Activated CD8-positive, alpha-beta T cell treated with anti-CD3 and anti-CD28 coated beads, Interleukin-2, amount 10 ng/mL, durations not matched to agents 7 days and 5 days (primary cell): ENCODE measurements at regions not wholly inside any gene's neighbourhood (a gene's known extent, or its start where the extent isn't known, plus 50 kb on each side); places are given as distances from the start of the nearest gene placed in this dataset.
"Not testable (repeated sequence)": the region's sequence is repeated elsewhere in the genome, so short reads cannot be mapped to it uniquely, and the experiment has no call there.

Experiments used
- ATAC-seq: fragments of 150-1000 bp; cut with Tn5 transposase; one replicate; pipeline ENCODE4 v1.10.0; 2021; ENCODE audit warnings: moderate library complexity
- CTCF ChIA-PET: fragments of 350-600 bp; sonication (Branson Sonifier 250); formaldehyde crosslinking; loops from one replicate; lab custom pipeline; 2021; ENCODE audit warnings: antibody characterized with exemption; lab: Charles Lee
- POLR2A ChIA-PET: fragments of 350-600 bp; sonication (Branson Sonifier 250); formaldehyde crosslinking; loops from one replicate; lab custom pipeline; 2021; ENCODE audit warnings: antibody characterized with exemption; lab: Charles Lee
- DNase-seq: peaks from one replicate; pipeline ENCODE4 v3.0.0-alpha.2; 2020
- H3K27ac Mint-ChIP-seq: one replicate; pipeline ENCODE4 v1.8.0; 2021; ENCODE audit warnings: mild to moderate bottlenecking, mixed read lengths
- H3K27me3 Mint-ChIP-seq: one replicate; pipeline ENCODE4 v1.8.0; 2021; ENCODE audit warnings: low read depth, mixed read lengths
- H3K36me3 Mint-ChIP-seq: one replicate; pipeline ENCODE4 v1.8.0; 2021; ENCODE audit warnings: low read depth, mixed read lengths
- H3K4me1 Mint-ChIP-seq: one replicate; pipeline ENCODE4 v1.8.0; 2021; ENCODE audit warnings: low read depth, mixed read lengths
- H3K4me3 Mint-ChIP-seq: one replicate; pipeline ENCODE4 v1.8.0; 2021; ENCODE audit warnings: mild to moderate bottlenecking, mixed read lengths
- H3K9me3 Mint-ChIP-seq: one replicate; pipeline ENCODE4 v1.8.0; 2022; ENCODE audit warnings: mixed read lengths; ENCODE audit not compliant: insufficient read depth

DNA sequence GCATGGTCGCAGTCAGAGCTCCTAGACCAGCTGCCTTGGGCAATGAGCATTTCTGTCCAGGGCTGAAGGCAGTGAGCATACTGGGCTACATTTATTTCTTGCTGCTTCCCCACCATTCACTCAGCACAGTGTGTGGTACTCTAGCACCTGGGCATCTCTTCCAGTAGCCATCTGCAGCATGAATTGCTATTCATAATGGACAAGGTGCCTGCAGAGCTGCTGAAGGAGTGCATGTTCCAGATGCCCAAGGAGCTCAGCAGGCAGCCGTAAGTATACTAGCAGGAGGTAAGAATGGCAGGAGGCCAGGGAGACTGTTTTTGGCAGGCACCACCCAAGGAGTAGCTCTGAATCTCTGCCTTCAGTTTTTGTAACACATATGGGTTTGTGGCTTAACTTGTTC lies 110.4 kb upstream of the RXFP1 start:
- CTCF ChIA-PET: no interaction called here
- POLR2A ChIA-PET: no interaction called here
- Mint-ChIP-seq H3K4me3 (no peak overlapping the region), H3K27ac (no peak overlapping the region), H3K4me1 (no peaks in the 10 kb centered on the region), H3K27me3 (no peaks in the 10 kb centered on the region), H3K36me3 (no peaks in the 10 kb centered on the region), H3K9me3 (no peaks in the 10 kb centered on the region)
- no peak for ATAC-seq
- DNase-seq: no peak

DNA sequence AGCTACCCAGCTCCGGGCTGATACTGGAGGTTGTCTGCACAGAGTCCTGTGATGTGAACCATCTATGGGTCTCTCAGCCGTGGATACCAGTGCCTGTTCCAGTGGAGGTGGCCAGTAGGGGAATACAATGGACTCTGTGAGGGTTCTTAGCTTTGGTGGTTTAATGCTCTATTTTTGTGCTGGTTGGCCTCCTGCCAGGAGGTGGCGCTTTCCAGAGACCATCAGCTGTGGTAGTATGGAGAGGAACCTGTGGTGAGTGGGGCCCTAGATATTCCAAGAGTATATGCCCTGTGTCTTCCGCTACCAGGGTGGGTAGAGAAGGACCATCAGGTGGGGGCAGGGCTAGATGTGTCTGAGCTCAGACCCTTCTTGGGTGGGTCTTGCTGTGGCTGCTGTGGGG lies 103.0 kb upstream of the RXFP1 start:
- POLR2A ChIA-PET, H3K36me3 Mint-ChIP-seq, H3K27ac Mint-ChIP-seq, H3K27me3 Mint-ChIP-seq, H3K9me3 Mint-ChIP-seq, CTCF ChIA-PET, ATAC-seq, H3K4me3 Mint-ChIP-seq, H3K4me1 Mint-ChIP-seq, DNase-seq: not testable (repeated sequence)

DNA sequence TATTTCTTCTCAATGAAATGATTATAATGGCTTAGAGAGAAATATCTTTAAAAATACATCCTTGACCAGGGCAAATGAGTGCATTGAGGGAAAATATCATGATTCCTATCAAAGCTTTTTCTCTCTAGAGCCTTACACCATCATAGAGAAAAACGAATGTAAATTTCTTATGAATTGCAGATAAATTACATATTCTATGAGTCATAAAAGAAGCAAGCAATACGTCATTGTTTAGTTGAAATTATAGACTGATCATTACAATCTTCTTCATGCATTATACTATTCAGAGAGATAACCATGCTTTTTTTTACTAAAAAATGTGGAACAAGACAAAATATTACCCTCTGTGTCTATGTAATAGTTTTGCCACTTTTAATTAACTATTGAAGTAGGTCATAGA lies 100.9 kb upstream of the RXFP1 start:
- no peaks in the 10 kb centered on the region for H3K4me1 Mint-ChIP-seq
- ATAC-seq: no peak
- H3K27me3 Mint-ChIP-seq: no peaks in the 10 kb centered on the region
- H3K9me3 Mint-ChIP-seq: no peaks in the 10 kb centered on the region
- H3K27ac Mint-ChIP-seq: no peak overlapping the region
- ChIA-PET CTCF (no interaction called here), POLR2A (no interaction called here)
- no peaks in the 10 kb centered on the region for H3K36me3 Mint-ChIP-seq
- no peak overlapping the region for H3K4me3 Mint-ChIP-seq
- no peak for DNase-seq

GRCh38 chr4:158422546-158422945 lies 99.1 kb upstream of the RXFP1 start:
- Mint-ChIP-seq H3K27ac (no peak overlapping the region), H3K27me3 (no peaks in the 10 kb centered on the region), H3K9me3 (no peaks in the 10 kb centered on the region), H3K4me1 (no peaks in the 10 kb centered on the region), H3K36me3 (no peaks in the 10 kb centered on the region), H3K4me3 (no peak overlapping the region)
- CTCF ChIA-PET: interaction anchor here (1.2 kb wide), 1 partner anchor 167 kb away, joined by 3 read pairs; no protein-coding TSS in a partner anchor
- POLR2A ChIA-PET: no interaction called here
- DNase-seq (no peak), ATAC-seq (no peak)

GRCh38 chr4:158428242-158428641 lies 93.4 kb upstream of the RXFP1 start:
- Mint-ChIP-seq H3K36me3 (no peaks in the 10 kb centered on the region), H3K27ac (no peak overlapping the region), H3K4me1 (no peaks in the 10 kb centered on the region), H3K4me3 (no peak overlapping the region), H3K9me3 (no peaks in the 10 kb centered on the region), H3K27me3 (no peaks in the 10 kb centered on the region)
- POLR2A ChIA-PET: no interaction called here
- no peak for DNase-seq
- no peak for ATAC-seq
- CTCF ChIA-PET: no interaction called here

- CTCF ChIA-PET: no interaction called here
- POLR2A ChIA-PET: no interaction called here
- no peak overlapping the region for H3K27ac Mint-ChIP-seq
These were observed 78.9 kb upstream of the RXFP1 start for GRCh38 chr4:158442736-158443135.

DNA sequence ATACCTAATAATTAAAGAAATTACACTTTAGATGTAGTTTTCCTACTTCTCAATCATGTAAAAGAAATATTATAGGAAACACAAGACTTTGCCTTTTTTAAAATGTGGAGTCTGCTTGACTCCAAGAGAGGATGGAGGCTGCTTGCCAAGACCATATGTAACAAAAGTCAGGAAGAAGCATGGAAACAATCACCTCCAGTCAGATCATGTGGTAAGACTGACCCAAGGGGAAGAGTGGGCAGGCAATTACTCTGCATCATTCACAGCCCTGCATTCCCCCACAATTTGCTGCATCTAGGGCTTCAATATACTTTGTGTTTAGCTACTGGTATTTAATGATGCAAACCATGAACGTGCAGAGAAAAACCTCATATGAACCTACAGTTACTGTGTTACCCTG lies 78.0 kb upstream of the RXFP1 start:
- no peaks in the 10 kb centered on the region for H3K36me3 Mint-ChIP-seq
- H3K27ac Mint-ChIP-seq: no peak overlapping the region
- no peaks in the 10 kb centered on the region for H3K9me3 Mint-ChIP-seq
- H3K27me3 Mint-ChIP-seq: no peaks in the 10 kb centered on the region
- ChIA-PET CTCF (no interaction called here), POLR2A (no interaction called here)
- ATAC-seq: no peak
- no peak for DNase-seq
- H3K4me1 Mint-ChIP-seq: no peaks in the 10 kb centered on the region
- H3K4me3 Mint-ChIP-seq: no peak overlapping the region

More at GRCh38 chr4:158442736-158443135, 78.9 kb upstream of the RXFP1 start:
- no peaks in the 10 kb centered on the region for H3K36me3 Mint-ChIP-seq
- no peaks in the 10 kb centered on the region for H3K4me1 Mint-ChIP-seq
- DNase-seq (no peak), ATAC-seq (no peak)
- H3K9me3 Mint-ChIP-seq: no peaks in the 10 kb centered on the region
- no peaks in the 10 kb centered on the region for H3K27me3 Mint-ChIP-seq
- H3K4me3 Mint-ChIP-seq: no peak overlapping the region

GRCh38 chr4:158444621-158445020 lies 77.1 kb upstream of the RXFP1 start:
- no peaks in the 10 kb centered on the region for H3K9me3 Mint-ChIP-seq
- no peaks in the 10 kb centered on the region for H3K27me3 Mint-ChIP-seq
- no peak overlapping the region for H3K4me3 Mint-ChIP-seq
- no peaks in the 10 kb centered on the region for H3K36me3 Mint-ChIP-seq
- CTCF ChIA-PET: no interaction called here
- H3K27ac Mint-ChIP-seq: no peak overlapping the region
- POLR2A ChIA-PET: no interaction called here
- DNase-seq (no peak), ATAC-seq (no peak)
- H3K4me1 Mint-ChIP-seq: no peaks in the 10 kb centered on the region

DNA sequence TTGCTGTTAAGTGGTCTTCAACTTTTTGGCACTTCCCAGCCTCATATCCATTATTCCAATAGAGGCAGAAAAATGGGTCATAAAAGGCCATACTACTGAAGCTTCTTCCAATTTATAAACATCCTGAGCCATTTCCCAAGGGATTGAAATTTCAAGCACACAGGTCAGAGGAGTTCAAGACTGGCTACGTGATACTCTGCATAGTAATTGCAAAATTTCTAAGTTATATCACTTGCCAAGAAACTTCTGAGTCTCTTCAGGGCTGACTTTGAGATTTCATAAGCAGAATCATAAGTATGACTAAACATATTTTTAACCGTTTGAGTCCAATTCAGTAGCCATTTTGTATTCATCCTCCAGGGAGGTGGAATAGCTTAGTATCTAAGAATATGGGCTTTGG lies 75.6 kb upstream of the RXFP1 start:
- ATAC-seq: no peak
- ChIA-PET POLR2A (no interaction called here), CTCF (no interaction called here)
- H3K36me3 Mint-ChIP-seq: no peaks in the 10 kb centered on the region
- no peak overlapping the region for H3K4me3 Mint-ChIP-seq
- no peak for DNase-seq
- H3K4me1 Mint-ChIP-seq: no peaks in the 10 kb centered on the region
- no peak overlapping the region for H3K27ac Mint-ChIP-seq
- H3K9me3 Mint-ChIP-seq: no peaks in the 10 kb centered on the region
- H3K27me3 Mint-ChIP-seq: no peaks in the 10 kb centered on the region

- no peak overlapping the region for H3K27ac Mint-ChIP-seq
- POLR2A ChIA-PET: no interaction called here
- H3K27me3 Mint-ChIP-seq: no peaks in the 10 kb centered on the region
- H3K4me3 Mint-ChIP-seq: no peak overlapping the region
- DNase-seq (no peak), ATAC-seq (no peak)
- CTCF ChIA-PET: no interaction called here
- peaks cover 4% of the 10 kb centered on the region for H3K9me3 Mint-ChIP-seq
- H3K36me3 Mint-ChIP-seq: no peaks in the 10 kb centered on the region
- no peaks in the 10 kb centered on the region for H3K4me1 Mint-ChIP-seq
These were observed 70.9 kb upstream of the RXFP1 start for GRCh38 chr4:158450741-158451140.

DNA sequence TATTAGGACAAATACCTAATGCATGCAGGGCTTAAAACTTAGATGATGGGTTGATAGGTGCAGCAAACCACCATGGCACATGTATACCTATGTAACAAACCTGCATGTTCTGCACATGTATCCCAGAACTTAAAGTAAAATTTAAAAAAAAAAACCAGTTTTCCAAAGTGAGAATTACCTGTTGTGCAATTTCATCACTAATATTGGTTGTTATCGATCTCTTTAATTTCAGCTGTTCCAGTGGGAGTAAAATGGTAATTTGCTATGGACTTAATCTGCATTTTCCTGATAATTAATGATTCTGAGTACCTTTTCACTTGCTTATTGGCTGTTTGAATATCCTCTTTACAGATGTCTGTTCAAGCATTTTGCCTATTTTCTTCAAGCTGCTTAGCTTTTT lies 69.6 kb upstream of the RXFP1 start:
- H3K36me3 Mint-ChIP-seq, POLR2A ChIA-PET, H3K4me3 Mint-ChIP-seq, DNase-seq, H3K9me3 Mint-ChIP-seq, H3K4me1 Mint-ChIP-seq, H3K27ac Mint-ChIP-seq, H3K27me3 Mint-ChIP-seq, CTCF ChIA-PET, ATAC-seq: not testable (repeated sequence)

DNA sequence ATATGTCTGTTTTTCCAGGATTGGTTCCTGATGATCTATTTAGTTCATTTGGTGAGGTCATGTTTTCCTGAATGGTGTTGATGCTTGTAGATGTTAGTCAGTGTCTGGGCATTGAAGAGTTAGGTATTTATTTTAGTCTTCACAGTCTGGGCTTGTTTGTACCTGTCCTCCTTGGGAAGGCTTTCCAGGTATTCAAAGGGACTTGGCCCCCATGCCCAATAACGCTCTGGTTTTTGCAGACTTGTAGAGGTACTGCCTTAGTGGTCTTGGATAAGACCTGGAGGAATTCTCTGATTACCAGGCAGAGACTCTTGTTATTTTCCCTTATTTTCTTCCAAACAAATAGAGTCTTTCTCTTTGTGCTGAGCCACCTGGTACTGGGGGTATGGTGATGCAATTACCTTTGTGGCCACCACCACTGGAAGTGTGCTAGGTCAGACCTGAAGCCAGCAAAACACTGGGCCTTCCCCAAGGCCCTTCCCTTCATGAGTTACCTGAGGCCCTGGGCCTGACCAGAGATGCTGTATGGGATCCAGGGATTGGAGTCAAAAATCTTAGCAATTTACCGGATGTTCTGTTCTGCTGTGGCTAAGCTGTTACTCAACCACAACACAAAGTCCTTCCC lies 63.3 kb upstream of the RXFP1 start:
- ATAC-seq (no peak), DNase-seq (no peak)
- Mint-ChIP-seq H3K9me3 (peaks cover 7% of the 10 kb centered on the region), H3K4me3 (no peak overlapping the region), H3K4me1 (no peaks in the 10 kb centered on the region), H3K27me3 (no peaks in the 10 kb centered on the region), H3K36me3 (no peaks in the 10 kb centered on the region), H3K27ac (no peak overlapping the region)
- ChIA-PET POLR2A (no interaction called here), CTCF (no interaction called here)
